SW480 (cell line): ENCODE measurements at regions not wholly inside any gene's neighbourhood (a gene's known extent, or its start where the extent isn't known, plus 50 kb on each side); places are given as distances from the start of the nearest gene placed in this dataset.
"Not testable (repeated sequence)": the region's sequence is repeated elsewhere in the genome, so short reads cannot be mapped to it uniquely, and the experiment has no call there.

ENCODE experiments used
- DNase-seq: peaks from one replicate; pipeline ENCODE4 v3.0.0-alpha.2; 2016; ENCODE audit warnings: low spot score

DNA sequence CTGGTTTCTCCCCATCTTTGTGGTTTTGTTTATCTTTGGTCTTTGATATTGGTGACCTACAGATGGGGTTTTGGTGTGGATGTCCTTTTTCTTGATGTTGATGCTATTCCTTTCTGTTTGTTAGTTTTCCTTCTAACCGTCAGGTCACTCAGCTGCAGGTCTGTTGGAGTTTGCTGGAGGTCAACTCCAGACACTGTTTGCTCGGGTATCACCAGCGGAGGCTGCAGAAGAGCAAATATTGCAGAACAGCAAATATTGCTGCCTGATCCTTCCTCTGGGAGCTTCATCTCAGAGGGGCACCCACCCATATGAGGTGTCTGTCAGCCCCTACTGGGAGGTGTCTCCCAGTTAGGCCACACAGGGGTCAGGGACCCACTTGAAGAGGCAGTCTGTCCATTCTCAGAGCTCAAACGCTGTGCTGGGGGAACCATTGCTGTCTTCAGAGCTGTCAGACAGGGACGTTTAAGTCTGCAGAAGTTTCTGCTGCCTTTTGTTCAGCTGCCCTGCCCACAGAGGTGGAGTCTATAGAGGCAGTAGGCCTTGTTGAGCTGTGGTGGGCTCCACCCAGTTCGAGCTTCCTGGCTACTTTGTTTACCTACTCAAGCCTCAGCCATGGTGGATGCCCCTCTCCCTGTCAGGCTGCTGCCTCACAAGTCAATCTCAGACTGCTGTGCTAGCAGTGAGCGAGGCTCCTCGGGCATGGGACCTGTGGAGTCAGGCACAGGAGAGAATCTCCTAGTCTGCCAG, 94.8 kb upstream of the BNIP2 start:
- DNase-seq = not testable (repeated sequence)

DNA sequence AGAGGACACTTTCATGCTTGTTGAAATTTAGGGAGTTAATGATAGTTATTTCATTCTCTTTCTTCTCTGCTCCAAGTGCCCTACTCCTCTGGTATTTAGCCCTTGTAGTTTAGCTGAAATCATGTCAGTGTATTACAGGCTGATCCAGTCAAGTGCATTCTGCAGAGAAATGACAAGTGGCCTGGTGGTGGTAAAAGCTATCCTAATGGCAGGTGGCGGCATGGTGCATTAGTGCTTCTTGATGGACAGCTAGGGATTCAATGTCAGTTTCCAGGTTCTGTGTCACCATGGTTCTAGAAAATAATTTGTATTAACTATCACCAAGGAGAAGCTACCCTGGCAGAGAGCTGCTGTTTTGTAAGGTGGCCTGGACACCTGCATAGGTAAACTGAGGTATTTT, 90.0 kb upstream of the BNIP2 start:
- DNase-seq = no peak

DNA sequence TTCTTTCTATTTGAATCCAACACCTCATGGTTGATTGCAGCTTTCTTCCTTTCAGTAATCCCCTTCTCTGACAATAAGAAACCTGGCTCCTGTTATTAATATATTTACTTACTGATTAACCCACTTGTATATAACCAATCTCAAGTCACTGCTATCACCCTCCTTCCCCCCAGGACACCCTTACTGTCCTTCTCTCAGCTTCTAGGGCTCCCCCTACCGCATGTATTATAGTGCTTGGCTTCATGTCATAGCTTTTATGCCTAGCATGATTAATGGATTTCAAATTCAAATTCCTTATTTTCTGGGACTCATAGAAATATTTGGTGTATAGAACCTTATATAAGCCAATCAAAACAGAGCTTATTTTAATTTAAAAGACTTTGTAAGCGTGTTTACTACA, 75.7 kb upstream of the BNIP2 start:
- no peak for DNase-seq

DNA sequence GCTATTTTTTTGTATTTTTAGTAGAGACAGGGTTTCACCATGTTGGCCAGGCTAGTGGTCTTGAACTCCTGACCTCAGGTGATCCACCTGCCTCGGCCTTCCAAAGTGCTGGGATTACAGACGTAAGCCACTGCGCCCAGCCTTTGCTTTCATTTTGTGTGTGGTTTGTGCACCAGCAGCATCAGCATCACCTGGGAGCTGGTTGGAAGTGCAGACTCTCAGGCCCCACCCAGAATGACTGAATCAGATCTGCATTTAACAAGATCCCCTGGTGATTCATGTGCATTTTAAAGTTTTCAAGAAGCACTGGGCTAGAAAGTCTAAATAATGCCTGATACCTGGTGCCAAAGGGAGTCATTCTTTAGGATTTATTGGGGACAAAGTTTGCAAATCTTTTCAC, 73.4 kb upstream of the BNIP2 start:
- no peak for DNase-seq

DNA sequence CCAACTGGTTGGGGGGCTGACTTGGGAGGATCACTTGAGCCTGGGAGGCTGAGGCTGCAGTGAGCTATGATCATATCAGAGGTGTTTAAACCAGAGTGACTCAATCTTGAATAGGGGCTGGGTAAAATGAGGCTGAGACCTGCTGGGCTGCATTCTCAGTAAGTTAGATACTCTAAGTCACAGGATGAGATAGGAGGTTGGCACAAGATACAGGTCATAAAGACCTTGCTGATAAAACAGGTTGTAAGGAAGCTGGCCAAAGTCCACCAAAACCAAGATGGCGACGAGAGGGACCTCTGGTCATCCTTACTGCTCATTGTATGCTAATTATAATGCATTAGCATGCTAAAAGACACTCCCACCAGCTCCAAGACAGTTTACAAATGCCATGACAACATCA, 71.1 kb upstream of the BNIP2 start:
- not testable (repeated sequence) for DNase-seq

DNA sequence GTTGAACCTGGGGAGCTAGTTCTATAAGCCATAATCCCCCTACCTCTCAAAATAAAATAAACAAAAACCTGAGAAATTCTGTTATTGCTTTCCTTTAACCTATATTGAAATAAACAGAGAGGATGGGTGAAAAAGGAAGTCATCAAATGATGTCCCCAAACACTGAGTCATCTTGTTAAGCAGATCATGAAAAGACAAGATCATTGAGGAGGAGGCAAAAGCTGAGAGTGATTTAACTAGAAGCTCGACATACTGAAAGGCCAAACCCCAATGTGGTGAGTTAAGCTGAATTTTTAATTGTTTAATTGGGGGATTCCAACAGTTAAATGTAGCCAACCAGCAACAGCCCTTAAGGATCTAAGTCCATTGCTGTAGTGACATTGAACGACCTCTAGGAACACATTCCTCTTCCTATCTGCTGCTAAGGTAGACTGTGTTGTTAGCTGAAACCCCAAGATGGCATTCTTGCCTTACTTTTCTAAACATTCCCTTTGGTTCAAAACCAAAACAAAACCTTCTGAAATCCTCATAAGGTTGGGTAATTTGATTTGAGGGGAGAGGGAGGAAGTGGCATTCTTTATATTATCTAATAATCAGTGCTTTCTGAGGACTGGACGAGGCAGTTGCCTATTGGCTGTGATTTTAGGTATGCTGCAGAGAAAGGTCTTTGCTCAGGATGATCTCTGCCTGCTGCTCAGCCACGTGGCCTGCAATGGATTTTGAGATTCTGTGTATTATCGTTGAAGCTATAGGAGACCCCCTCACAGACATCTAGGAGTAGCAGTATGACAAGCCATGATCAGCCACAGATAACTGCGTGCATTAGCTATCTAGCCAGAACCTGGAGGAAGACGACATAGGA, 62.7 kb upstream of the BNIP2 start:
- peak; percentile 55 for DNase-seq

DNA sequence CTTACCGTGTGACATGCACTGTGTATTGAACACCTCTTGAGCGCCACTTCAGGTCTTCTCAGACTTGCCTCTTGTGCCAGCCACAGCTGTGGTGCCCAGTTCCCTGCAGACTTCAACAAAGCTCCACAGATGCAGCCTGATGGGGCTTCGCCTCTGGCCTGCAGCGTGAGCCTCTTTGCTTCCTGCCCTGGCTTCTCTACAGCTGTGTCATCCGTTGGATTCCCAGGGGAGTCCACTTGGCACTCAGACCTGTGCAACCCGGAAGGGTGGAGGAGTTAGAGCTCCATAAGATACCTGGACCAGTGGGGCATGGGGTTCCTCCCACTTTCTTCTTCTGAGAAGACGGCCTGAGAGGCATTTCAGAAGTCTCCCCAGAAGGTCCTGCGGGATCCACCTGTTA, 57.7 kb upstream of the BNIP2 start:
- no peak for DNase-seq

DNA sequence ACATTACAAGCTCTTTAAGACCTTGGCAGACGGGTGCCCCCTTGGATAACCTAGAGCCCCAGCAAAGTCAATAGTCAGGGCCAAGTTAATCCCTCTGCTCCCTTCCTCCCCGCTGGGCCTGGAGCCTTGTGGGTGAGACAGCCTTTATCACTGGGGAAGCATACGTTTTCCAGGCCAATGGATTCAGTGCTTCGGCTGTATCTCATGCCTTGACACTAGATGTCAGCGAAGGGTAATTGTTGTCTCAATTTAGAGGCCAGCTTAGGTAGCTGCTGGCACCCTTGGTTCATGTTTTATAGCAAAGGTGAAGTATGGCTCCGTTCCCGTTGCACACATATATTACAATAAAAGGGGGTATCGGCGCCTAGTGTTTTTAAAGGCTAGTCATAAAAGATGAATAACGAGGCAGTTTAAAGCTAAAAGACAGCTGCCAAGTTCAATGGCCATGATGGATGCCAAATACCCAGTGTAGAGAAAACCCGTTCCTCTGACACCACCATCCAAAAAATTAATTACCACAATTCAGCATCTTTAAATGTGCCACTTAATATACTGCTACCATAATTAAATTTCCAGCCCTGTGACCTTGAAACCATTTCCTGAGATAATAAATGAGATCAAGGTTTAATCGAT, 52.3 kb upstream of the BNIP2 start:
- DNase-seq = peak; percentile 39

DNA sequence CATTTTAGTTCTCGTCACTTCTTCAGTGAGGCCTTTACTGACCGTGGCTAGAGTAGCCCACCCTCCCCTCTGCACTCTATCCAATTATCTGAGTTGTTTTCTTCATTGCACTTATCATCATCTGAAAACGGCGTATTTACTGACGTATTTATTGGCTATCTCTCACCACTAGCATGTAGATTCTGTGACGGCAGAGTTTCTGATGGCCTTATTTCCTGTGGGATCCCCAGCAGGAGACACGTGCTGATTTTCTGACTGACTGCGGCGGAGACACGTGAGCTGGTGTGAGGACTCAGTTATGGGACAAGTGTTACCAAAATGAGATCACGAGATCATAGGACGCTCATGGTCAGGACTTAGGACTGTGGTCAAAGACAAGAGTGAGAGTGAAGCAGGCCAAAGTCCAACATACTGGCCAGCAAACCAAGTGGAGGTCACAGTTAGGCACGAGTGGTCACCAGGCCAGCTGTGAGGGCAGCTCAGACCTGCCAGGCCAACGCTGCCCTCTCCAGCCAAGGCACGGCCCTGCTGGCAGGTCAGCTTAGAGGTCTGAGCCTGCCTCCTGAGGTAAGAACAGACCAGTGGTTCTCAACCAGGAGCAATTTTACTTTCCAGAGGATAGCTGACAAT, 50.6 kb upstream of the BNIP2 start:
- DNase-seq = no peak
